ENCODE measurements at regions not wholly inside any gene's neighbourhood (a gene's known extent, or its start where the extent isn't known, plus 50 kb on each side); places are given as distances from the start of the nearest gene placed in this dataset.

DNA sequence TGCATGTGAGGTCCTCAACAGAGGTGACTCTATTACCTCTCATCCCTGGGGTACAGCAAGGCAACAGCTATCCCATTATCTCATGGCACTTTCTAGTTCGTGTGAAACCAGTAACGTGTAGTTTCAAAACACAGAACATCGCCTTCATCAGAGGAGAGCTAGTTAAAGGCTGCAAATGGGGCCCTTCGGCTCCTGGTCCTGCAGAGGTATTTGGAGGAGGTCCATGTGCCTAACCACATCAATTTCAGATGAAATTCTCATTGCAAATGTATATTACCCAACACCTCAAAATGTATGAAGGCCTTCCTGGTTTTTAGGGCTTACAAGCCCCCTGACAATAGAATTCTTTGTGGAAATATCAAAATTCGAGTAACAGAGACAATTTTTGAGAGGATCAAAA lies 95.7 kb upstream of the PSMD7 start:
- DNase-seq (ENCODE audit: insufficient read length, low spot score): no peak

DNA sequence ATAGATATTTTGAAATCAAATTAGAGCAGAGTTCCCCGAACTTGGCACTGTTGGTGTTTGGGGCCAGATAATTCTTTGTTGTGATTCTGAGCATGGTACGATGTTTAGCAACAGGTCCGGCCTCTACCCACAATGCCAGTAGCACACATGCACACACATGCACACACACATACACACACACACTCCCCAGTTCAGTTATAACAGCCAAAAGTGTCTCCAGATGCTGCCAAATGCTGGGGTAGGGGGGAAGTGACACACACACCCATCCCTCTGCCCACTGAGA lies 96.8 kb upstream of the PSMD7 start:
- TF ChIP-seq, protein P1, sequence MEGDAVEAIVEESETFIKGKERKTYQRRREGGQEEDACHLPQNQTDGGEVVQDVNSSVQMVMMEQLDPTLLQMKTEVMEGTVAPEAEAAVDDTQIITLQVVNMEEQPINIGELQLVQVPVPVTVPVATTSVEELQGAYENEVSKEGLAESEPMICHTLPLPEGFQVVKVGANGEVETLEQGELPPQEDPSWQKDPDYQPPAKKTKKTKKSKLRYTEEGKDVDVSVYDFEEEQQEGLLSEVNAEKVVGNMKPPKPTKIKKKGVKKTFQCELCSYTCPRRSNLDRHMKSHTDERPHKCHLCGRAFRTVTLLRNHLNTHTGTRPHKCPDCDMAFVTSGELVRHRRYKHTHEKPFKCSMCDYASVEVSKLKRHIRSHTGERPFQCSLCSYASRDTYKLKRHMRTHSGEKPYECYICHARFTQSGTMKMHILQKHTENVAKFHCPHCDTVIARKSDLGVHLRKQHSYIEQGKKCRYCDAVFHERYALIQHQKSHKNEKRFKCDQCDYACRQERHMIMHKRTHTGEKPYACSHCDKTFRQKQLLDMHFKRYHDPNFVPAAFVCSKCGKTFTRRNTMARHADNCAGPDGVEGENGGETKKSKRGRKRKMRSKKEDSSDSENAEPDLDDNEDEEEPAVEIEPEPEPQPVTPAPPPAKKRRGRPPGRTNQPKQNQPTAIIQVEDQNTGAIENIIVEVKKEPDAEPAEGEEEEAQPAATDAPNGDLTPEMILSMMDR (IDR thresholded peaks at IDR 0.05; ENCODE audit: insufficient read depth, missing control alignments): no peak
- no peak for DNase-seq (ENCODE audit: insufficient read length, low spot score)
- FAIRE-seq: no peak

More for the DNA sequence above, 95.7 kb upstream of the PSMD7 start:
- no peak for FAIRE-seq
- TF ChIP-seq, protein P1 (IDR thresholded peaks at IDR 0.05; ENCODE audit: insufficient read depth, missing control alignments): no peak

DNA sequence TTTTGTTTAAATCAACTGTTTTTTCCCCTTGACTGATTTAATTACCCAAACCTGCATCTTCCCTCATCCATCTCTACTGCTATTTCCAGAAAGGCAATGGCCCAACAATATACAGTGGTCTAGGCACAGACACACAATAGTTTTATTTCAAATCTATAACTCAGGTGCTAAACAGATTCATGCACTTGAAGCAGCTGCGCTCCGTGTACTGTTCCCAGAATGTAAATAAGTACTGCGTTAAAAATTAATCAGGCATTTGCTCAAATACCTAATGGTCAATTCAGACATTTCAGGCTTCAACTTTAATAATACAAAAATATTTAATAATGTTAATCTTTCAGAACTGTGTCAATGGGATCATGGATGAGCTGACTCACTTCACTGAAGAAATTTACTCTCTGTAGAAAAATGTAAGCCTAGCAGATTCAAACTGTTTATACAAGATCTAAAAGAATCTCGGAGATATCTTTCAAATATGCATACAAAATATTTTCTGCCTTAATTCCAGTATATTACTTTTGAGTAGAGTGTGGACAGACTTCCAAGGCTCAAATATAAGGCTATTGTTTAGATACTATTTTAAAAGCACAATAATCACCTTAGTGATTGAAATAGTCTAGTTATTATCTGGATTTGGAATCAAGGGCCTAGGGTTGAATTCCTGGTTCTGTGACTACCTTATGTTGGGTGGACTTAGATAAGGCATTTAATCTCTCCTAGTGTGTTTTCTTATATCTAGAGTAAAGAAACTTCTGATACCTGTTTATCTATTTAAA lies 97.4 kb upstream of the PSMD7 start:
- DNase-seq (ENCODE audit: insufficient read length, low spot score): no peak
- FAIRE-seq: no peak
- TF ChIP-seq, protein P1 (IDR thresholded peaks at IDR 0.05; ENCODE audit: insufficient read depth, missing control alignments): no peak

DNA sequence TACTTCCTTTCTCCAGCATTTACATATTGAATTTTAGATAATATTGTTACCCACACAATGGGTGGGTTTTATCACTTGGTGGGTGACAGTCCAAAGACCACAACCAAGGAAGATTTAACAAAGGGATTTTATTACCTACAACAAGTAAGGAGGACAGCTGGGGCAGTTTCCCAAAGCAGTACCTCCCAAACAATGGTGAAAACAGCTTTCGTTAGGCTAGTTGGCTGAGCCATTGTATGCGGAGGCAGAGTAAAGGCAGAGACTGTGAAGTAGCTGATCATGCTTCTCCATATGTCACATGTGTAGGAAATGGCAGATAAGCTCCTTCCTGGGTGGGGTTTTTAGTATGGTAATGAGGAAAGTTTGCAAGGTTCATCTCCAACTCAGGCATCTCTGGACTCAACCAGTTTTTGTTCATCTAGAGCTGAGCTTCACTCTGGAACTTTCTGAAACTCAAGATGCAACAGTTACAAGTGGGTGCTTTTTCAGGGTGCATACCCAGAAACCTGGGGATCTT lies 104.3 kb upstream of the PSMD7 start:
- no peak for FAIRE-seq
- no peak for DNase-seq (ENCODE audit: insufficient read length, low spot score)
- TF ChIP-seq, protein P1 (IDR thresholded peaks at IDR 0.05; ENCODE audit: insufficient read depth, missing control alignments): no peak

DNA sequence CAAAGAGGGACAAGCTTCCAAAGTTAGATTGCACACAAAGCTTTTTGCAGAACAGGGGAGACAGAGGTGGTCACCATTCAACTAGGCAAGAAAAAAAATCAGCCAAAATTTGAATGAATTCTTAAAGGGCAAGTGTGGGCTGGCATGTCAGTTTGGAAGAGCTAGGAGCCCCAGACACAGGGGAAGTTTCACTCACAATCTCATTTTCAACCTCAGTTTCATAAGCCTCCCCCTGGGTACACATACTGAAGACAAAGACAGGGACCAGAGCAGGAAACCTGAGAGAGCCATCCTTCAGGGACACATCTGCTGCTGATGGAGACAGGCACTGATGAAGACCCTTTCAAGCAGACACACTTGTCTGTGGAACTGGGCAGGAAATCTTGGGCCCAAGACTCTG lies 106.3 kb upstream of the PSMD7 start:
- TF ChIP-seq, protein P1 (IDR thresholded peaks at IDR 0.05; ENCODE audit: insufficient read depth, missing control alignments): no peak
- no peak for FAIRE-seq
- DNase-seq (ENCODE audit: insufficient read length, low spot score): no peak

DNA sequence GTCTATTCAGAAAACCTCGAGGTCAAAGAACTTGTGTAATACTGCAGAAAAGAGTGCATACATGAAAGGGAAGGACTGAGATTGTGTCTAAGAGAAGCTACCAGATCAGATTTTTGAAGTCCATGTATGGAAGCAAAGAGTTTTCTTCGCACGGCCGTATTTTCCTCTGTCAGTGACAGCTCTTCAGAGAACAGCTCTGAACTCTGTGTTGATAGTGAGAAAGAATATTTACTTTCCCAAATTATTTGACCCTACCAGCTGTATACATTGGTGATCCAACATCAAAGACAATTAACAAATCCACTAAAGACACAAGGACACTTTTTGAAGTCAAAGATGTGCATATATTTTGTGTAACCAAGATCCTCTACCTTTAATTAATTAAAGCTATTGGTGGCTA lies 107.8 kb upstream of the PSMD7 start:
- TF ChIP-seq, protein P1 (IDR thresholded peaks at IDR 0.05; ENCODE audit: insufficient read depth, missing control alignments): no peak
- FAIRE-seq (no peak), DNase-seq (ENCODE audit: insufficient read length, low spot score) (no peak)

DNA sequence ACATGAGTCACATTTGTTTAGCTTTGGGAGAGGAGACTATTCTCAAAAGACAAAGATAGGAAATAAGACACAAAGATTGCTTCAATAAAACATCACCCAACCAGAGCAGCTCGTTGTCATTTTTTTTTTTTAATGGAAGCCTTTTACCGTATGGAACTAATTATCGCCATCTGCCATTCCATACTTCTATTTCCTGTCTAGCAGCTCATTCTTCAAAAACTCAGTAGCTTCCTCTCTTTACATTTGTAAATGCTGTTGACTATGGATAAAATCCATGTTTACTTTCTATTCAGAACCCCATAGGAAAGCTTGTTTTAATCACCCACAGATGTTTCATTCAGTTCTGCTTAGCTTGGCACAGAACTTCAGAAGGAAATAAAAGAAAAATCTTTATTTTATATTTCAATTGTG lies 110.0 kb upstream of the PSMD7 start:
- TF ChIP-seq, protein P1 (IDR thresholded peaks at IDR 0.05; ENCODE audit: insufficient read depth, missing control alignments): no peak
- no peak for DNase-seq (ENCODE audit: insufficient read length, low spot score)
- no peak for FAIRE-seq
